Mesendoderm (in vitro differentiated cells): ENCODE measurements at regions not wholly inside any gene's neighbourhood (a gene's known extent, or its start where the extent isn't known, plus 50 kb on each side); places are given as distances from the start of the nearest gene placed in this dataset.

ENCODE experiments used
- DNase-seq: peaks from one replicate; pipeline ENCODE4 v3.0.0; 2013
- H2AK5ac ChIP-seq: 2 replicates; pipeline ENCODE4 v1.6.1; 2013; ENCODE audit warnings: low read length, inconsistent platforms
- H2BK120ac ChIP-seq: 2 replicates; pipeline ENCODE4 v1.6.1; 2013; ENCODE audit warnings: low read depth, mild to moderate bottlenecking, low read length, moderate library complexity, mixed read lengths
- H2BK15ac ChIP-seq: replicated peaks from 2 replicates; pipeline ENCODE4 v1.6.1; 2013; ENCODE audit warnings: low read depth, mild to moderate bottlenecking, moderate library complexity
- H2BK5ac ChIP-seq: 2 replicates; pipeline ENCODE4 v1.6.1; 2013; ENCODE audit warnings: low read length, inconsistent platforms
- H3K18ac ChIP-seq: 2 replicates; pipeline ENCODE4 v1.6.1; 2013; ENCODE audit warnings: mild to moderate bottlenecking, low read length, mixed read lengths
- H3K23ac ChIP-seq: one replicate; pipeline ENCODE4 v1.6.1; 2013; ENCODE audit warnings: low read length
- H3K27ac ChIP-seq: 2 replicates; pipeline ENCODE4 v1.5.1; 2013; ENCODE audit warnings: low read depth, mild to moderate bottlenecking, inconsistent platforms, low read length, moderate library complexity
- H3K27me3 ChIP-seq: 2 replicates; pipeline ENCODE4 v1.6.1; 2013; ENCODE audit warnings: low read length, control low read depth, mild to moderate bottlenecking, inconsistent platforms; ENCODE audit not compliant: insufficient read depth, poor library complexity
- H3K36me3 ChIP-seq: 2 replicates; pipeline ENCODE4 v1.6.1; 2013; ENCODE audit warnings: low read length, inconsistent platforms; ENCODE audit not compliant: control insufficient read depth, insufficient read depth
- H3K4ac ChIP-seq: one replicate; pipeline ENCODE4 v1.6.1; 2013; ENCODE audit warnings: low read depth, mild to moderate bottlenecking, low read length, moderate library complexity
- H3K4me1 ChIP-seq: 2 replicates; pipeline ENCODE4 v1.6.1; 2013; ENCODE audit warnings: low read depth, low read length, inconsistent platforms; ENCODE audit not compliant: control insufficient read depth
- H3K4me2 ChIP-seq: 2 replicates; pipeline ENCODE4 v1.6.1; 2013; ENCODE audit warnings: low read length
- H3K4me3 ChIP-seq: 2 replicates; pipeline ENCODE4 v1.5.1; 2013; ENCODE audit warnings: mild to moderate bottlenecking, low read length
- H3K56ac ChIP-seq: one replicate; pipeline ENCODE4 v1.6.1; 2013; ENCODE audit warnings: low read length
- H3K79me1 ChIP-seq: 2 replicates; pipeline ENCODE4 v1.6.1; 2013; ENCODE audit warnings: low read length, inconsistent platforms
- H3K79me2 ChIP-seq: 2 replicates; pipeline ENCODE4 v1.6.1; 2013; ENCODE audit warnings: mild to moderate bottlenecking, low read length; ENCODE audit not compliant: control insufficient read depth, insufficient read depth
- H3K9ac ChIP-seq: 2 replicates; pipeline ENCODE4 v1.6.1; 2013; ENCODE audit warnings: low read length, inconsistent platforms
- H4K5ac ChIP-seq: one replicate; pipeline ENCODE4 v1.6.1; 2013; ENCODE audit warnings: low read length
- H4K8ac ChIP-seq: one replicate; pipeline ENCODE4 v1.6.1; 2013; ENCODE audit warnings: low read depth, mild to moderate bottlenecking, control low read depth, low read length, moderate library complexity
- WGBS: extraction: QIAGEN DNeasy Blood & Tissue Kit; methylation state at CpG from one replicate; pipeline ENCODE4 v1.1.7; 2013; ENCODE audit warnings: low lambda C conversion rate, missing lambda C conversion rate; ENCODE audit not compliant: insufficient coverage; ENCODE audit errors: extremely low coverage; 5-methylcytosine and 5-hydroxymethylcytosine counted together

DNA sequence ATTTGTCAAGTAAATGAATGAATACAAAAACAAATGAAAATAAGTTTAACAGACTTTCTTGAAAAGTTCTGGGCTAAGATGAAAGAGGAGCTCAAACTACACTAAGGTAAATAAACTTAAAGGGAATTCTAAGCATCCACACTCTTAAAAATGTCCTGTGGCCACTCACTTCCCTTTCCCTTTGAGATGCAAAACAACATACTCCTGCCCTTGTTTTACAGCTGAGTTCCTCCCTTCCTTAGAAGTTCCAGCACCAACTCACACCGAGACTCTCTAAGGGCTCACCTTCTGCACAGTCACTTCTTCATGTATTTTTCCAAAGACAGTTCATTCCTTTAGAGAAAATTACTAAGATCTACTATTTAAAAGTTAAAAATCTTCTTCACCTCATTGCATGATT is 123.3 kb upstream of the CMC1 start:
- Histone ChIP-seq H3K23ac (no peak overlapping the region), H3K4me2 (no peak overlapping the region), H2AK5ac (no peak overlapping the region), H3K79me1 (no peaks in the 10 kb centered on the region), H4K8ac (no peak overlapping the region), H3K27ac (no peak overlapping the region), H3K4ac (no peak overlapping the region), H3K9ac (no peak overlapping the region), H2BK120ac (no peak overlapping the region), H3K79me2 (no peaks in the 10 kb centered on the region), H2BK15ac (no peak overlapping the region), H3K36me3 (no peaks in the 10 kb centered on the region), H4K5ac (no peak overlapping the region), H3K27me3 (no peaks in the 10 kb centered on the region), H3K4me1 (no peaks in the 10 kb centered on the region), H3K18ac (no peak overlapping the region), H3K4me3 (no peak overlapping the region), H2BK5ac (no peak overlapping the region), H3K56ac (no peak overlapping the region)
- WGBS = no CpG with 5 or more reads among the region's 1 CpG
- peak; percentile 60 for DNase-seq

DNA sequence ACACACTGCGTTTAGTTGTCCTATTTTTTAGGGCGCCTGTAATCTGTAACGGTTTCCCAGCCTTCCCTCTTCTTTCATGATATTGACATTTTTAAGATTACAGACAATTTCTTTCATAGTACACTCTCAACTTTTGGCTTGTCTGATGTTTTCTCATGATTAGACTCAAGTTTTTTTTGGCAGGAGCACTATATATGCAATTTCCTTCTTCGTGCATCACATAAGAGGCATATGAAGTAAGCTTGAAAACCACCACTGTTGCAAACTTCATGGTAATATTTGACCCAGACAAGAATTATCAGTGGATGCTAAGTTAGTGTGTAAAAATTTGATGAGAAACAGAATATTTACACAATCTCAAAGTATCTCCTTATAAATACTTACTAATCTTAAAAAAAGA is 119.2 kb upstream of the CMC1 start:
- Histone ChIP-seq H4K5ac (no peak overlapping the region), H3K9ac (no peak overlapping the region), H3K23ac (no peak overlapping the region), H3K4me3 (no peak overlapping the region), H3K56ac (no peak overlapping the region), H3K4me1 (no peaks in the 10 kb centered on the region), H3K79me2 (no peaks in the 10 kb centered on the region), H3K4ac (no peak overlapping the region), H2BK120ac (no peak overlapping the region), H3K36me3 (no peaks in the 10 kb centered on the region), H3K4me2 (no peak overlapping the region), H3K18ac (no peak overlapping the region), H3K27ac (no peak overlapping the region), H2AK5ac (no peak overlapping the region), H2BK5ac (no peak overlapping the region), H3K79me1 (no peaks in the 10 kb centered on the region), H4K8ac (no peak overlapping the region), H2BK15ac (no peak overlapping the region), H3K27me3 (no peaks in the 10 kb centered on the region)
- WGBS = no CpG with 5 or more reads among the region's 4 CpGs
- no peak for DNase-seq

DNA sequence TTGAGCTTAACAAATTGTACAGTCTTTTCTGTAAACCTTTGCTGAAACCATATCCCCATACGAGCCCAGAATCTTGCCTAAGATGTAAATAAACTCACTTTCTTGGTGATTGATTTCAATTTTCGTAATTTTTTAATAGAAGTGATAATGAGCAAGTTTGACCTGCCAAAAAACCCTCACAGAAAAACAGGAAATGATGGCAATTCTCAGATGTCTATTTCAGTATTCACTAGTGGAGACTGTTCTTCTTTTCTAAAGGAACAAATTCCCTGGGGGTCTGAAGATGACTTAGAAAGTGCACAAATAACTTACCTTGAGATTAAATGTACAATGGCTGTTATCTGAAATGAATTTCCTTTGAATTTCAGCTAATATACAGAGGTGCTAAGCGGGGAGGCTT is 116.5 kb upstream of the CMC1 start:
- Histone ChIP-seq H2AK5ac (no peak overlapping the region), H3K4ac (no peak overlapping the region), H3K4me2 (no peak overlapping the region), H3K79me2 (no peaks in the 10 kb centered on the region), H3K4me3 (no peak overlapping the region), H4K5ac (no peak overlapping the region), H3K23ac (no peak overlapping the region), H3K4me1 (no peaks in the 10 kb centered on the region), H2BK5ac (no peak overlapping the region), H3K79me1 (no peaks in the 10 kb centered on the region), H2BK15ac (no peak overlapping the region), H3K56ac (no peak overlapping the region), H3K36me3 (no peaks in the 10 kb centered on the region), H2BK120ac (no peak overlapping the region), H3K18ac (no peak overlapping the region), H3K27ac (no peak overlapping the region), H3K27me3 (no peaks in the 10 kb centered on the region), H4K8ac (no peak overlapping the region), H3K9ac (no peak overlapping the region)
- WGBS = no CpG with 5 or more reads among the region's 3 CpGs
- DNase-seq = no peak

DNA sequence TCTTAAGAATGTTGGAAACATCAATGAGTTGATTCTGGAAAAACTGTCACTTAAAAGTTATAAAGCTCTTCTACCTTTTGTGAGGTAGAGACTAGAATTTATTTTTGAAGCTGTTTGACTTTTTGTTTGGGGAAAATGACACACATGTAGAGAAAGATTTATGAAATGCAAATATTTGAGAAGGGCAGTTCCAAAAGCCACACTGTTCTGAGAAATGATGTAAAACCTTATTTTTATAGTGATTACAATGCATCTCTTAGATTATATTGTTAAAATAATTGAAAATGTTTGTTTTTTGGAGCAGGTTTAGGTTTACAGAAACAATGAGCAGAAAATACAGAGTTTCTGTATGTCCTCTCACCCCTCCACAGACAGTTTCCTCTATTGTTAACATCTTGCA is 116.1 kb upstream of the CMC1 start:
- Histone ChIP-seq H3K18ac (no peak overlapping the region), H3K36me3 (no peaks in the 10 kb centered on the region), H3K23ac (no peak overlapping the region), H3K56ac (no peak overlapping the region), H3K27ac (no peak overlapping the region), H3K4me1 (no peaks in the 10 kb centered on the region), H2AK5ac (no peak overlapping the region), H2BK15ac (no peak overlapping the region), H3K9ac (no peak overlapping the region), H3K4me3 (no peak overlapping the region), H3K79me1 (no peaks in the 10 kb centered on the region), H3K27me3 (no peaks in the 10 kb centered on the region), H4K5ac (no peak overlapping the region), H3K4me2 (no peak overlapping the region), H2BK120ac (no peak overlapping the region), H4K8ac (no peak overlapping the region), H3K4ac (no peak overlapping the region), H2BK5ac (no peak overlapping the region), H3K79me2 (no peaks in the 10 kb centered on the region)
- DNase-seq = no peak

DNA sequence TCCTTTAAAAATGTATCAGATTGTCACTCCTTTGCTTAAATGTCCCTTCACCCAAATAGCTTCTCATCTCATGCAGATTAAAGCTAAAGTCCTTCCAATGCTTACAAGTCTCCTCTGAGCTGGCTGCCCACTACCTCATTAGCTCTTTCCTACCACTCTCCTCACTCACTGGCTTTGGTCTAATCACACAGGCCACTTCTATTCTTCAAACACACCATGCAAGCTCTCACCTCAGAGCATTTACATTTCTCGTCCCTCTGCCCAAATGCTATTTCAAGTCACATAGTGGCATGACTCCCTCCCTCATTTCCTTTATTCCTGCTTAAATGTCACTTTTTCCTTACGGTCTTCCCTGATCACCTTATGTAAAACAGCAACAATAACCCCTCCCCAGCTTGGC is 110.6 kb upstream of the CMC1 start:
- H3K4me2 ChIP-seq = no peak overlapping the region
- H3K79me1 ChIP-seq = no peaks in the 10 kb centered on the region
- no peaks in the 10 kb centered on the region for H3K4me1 ChIP-seq
- no peak overlapping the region for H3K23ac ChIP-seq
- H3K9ac ChIP-seq = no peak overlapping the region
- WGBS = no CpG with 5 or more reads among the region's 2 CpGs
- H2BK15ac ChIP-seq = no peak overlapping the region
- DNase-seq = peak; percentile 36
- no peak overlapping the region for H2BK5ac ChIP-seq
- H3K4ac ChIP-seq = no peak overlapping the region
- no peak overlapping the region for H2AK5ac ChIP-seq
- H4K5ac ChIP-seq = no peak overlapping the region
- no peak overlapping the region for H3K4me3 ChIP-seq
- H3K56ac ChIP-seq = no peak overlapping the region
- H3K27me3 ChIP-seq = no peaks in the 10 kb centered on the region
- H3K79me2 ChIP-seq = no peaks in the 10 kb centered on the region
- no peak overlapping the region for H2BK120ac ChIP-seq
- no peak overlapping the region for H3K18ac ChIP-seq
- H4K8ac ChIP-seq = no peak overlapping the region
- no peaks in the 10 kb centered on the region for H3K36me3 ChIP-seq
- no peak overlapping the region for H3K27ac ChIP-seq

DNA sequence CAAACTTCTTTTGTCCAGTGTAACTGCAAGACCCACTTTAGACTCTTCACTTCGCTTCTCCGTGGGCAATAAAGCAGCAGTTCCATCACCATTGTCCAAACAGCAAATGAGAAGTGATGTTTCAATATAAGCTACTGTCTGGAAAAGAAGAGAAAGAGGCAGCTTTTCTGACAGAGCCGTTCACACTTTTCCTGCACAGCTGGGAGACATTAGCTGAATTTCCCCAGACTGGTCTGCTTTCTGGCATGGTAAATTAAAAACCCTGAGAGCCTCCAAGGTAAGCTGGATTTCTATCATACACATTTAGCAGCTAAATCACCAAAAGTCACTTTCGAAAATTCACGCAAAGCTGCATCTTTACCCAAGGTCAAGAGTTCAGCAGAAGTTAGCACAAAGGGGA is 108.5 kb upstream of the CMC1 start:
- H4K8ac ChIP-seq = no peak overlapping the region
- H3K4me3 ChIP-seq = no peak overlapping the region
- H3K56ac ChIP-seq = no peak overlapping the region
- no peak overlapping the region for H3K23ac ChIP-seq
- no peak overlapping the region for H2BK15ac ChIP-seq
- no peaks in the 10 kb centered on the region for H3K27me3 ChIP-seq
- H3K18ac ChIP-seq = no peak overlapping the region
- no peak overlapping the region for H2BK5ac ChIP-seq
- H3K27ac ChIP-seq = no peak overlapping the region
- H4K5ac ChIP-seq = no peak overlapping the region
- WGBS = no CpG with 5 or more reads among the region's 5 CpGs
- H3K4ac ChIP-seq = no peak overlapping the region
- no peak overlapping the region for H2AK5ac ChIP-seq
- no peaks in the 10 kb centered on the region for H3K36me3 ChIP-seq
- no peaks in the 10 kb centered on the region for H3K4me1 ChIP-seq
- H2BK120ac ChIP-seq = no peak overlapping the region
- H3K79me1 ChIP-seq = no peaks in the 10 kb centered on the region
- H3K4me2 ChIP-seq = no peak overlapping the region
- DNase-seq = no peak
- no peak overlapping the region for H3K9ac ChIP-seq
- no peaks in the 10 kb centered on the region for H3K79me2 ChIP-seq
